ENCODE measurements at regions not wholly inside any gene's neighbourhood (a gene's known extent, or its start where the extent isn't known, plus 50 kb on each side); places are given as distances from the start of the nearest gene placed in this dataset.

DNA sequence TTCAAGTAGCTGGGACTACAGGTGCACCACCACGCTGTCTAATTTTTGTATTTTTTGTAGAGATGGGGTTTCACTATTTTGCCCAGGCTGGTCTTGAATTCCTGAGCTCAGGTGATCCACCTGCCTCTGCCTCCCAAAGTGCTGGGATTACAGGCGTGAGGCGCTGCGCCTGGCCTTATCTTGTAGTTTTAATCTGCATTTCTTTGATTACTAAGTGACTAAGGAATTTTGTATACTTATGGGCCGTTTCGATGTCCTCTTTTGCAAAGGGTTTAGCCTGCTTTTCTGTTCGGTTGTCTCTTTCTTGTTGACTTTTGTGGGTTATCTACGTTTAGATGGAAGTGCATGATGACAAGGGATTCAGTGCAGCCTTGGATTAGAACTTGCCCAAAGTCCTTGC lies 500.6 kb downstream of the QKI start:
- Mint-ChIP-seq H3K27me3 (no peaks in the 10 kb centered on the region), H3K9me3 (no peaks in the 10 kb centered on the region), H3K27ac (no peak overlapping the region), H3K4me1 (no peaks in the 10 kb centered on the region), H3K4me3 (no peak overlapping the region), H3K36me3 (no peaks in the 10 kb centered on the region)
- no peak for DNase-seq

GRCh38 chr6:163913045-163913444 lies 498.5 kb downstream of the QKI start:
- Mint-ChIP-seq H3K4me3 (no peak overlapping the region), H3K9me3 (no peaks in the 10 kb centered on the region), H3K27me3 (no peaks in the 10 kb centered on the region), H3K36me3 (no peaks in the 10 kb centered on the region), H3K4me1 (no peaks in the 10 kb centered on the region), H3K27ac (no peak overlapping the region)
- no peak for DNase-seq

DNA sequence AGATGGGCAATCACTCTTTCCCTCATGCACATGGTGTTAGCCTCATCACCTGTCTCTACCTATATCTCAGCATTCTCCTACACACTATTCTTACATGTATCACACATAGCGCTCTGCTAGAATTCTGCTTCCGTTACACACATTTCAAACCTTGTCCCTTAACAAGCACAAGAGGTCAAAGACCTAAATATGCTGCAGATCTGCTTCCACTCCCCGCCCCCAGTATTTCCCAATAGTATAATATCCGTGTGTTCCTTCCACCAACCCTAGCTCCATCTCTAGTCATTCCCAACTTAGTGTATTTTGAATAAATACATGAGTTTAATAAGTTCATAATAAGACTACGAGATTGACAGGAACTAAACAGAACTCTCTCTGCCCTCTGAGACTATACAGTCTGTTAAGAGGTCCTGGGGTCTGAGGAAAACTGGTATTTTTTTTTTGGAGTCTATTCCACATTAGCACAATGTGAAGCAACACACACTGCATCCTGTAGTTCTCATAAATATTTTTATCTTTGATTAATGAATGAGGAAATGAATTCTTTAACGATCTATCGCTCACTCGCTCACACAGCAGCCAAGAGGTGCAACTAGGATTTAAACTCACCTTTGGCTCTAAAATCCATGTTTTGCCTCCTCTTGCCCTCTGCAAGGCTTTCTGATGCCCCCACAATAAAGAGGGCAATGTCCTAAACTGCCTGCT lies 491.6 kb downstream of the QKI start:
- no peaks in the 10 kb centered on the region for H3K4me1 Mint-ChIP-seq
- no peaks in the 10 kb centered on the region for H3K9me3 Mint-ChIP-seq
- no peaks in the 10 kb centered on the region for H3K36me3 Mint-ChIP-seq
- no peak overlapping the region for H3K4me3 Mint-ChIP-seq
- DNase-seq: no peak
- no peak overlapping the region for H3K27ac Mint-ChIP-seq
- no peaks in the 10 kb centered on the region for H3K27me3 Mint-ChIP-seq

GRCh38 chr6:163904186-163904585 lies 489.7 kb downstream of the QKI start:
- no peaks in the 10 kb centered on the region for H3K4me1 Mint-ChIP-seq
- H3K9me3 Mint-ChIP-seq: no peaks in the 10 kb centered on the region

DNA sequence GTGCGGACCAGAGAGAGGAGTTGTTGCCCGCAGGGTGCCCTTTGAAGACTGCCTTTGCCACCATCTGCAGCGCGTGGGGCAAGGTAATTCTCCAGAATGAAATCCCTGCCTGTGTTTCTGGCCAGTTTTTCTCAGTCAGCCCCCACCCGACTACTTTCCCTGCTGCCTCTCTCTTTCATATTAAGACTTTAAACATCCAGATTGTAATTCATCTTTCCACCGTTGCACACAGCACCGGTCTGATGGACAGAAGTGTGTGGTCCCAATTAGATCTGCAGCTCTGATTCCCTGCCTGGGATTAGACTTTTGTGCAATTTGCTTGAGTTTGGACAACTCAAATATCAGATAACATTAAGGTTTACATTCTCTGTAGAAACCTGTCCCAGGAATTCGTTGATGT lies 489.0 kb downstream of the QKI start:
- no peaks in the 10 kb centered on the region for H3K27me3 Mint-ChIP-seq
- H3K27ac Mint-ChIP-seq: no peak overlapping the region
- H3K4me1 Mint-ChIP-seq: no peaks in the 10 kb centered on the region
- H3K9me3 Mint-ChIP-seq: no peaks in the 10 kb centered on the region
- no peak for DNase-seq
- no peaks in the 10 kb centered on the region for H3K36me3 Mint-ChIP-seq
- no peak overlapping the region for H3K4me3 Mint-ChIP-seq

More at GRCh38 chr6:163904186-163904585, 489.7 kb downstream of the QKI start:
- DNase-seq: no peak
- H3K27ac Mint-ChIP-seq: no peak overlapping the region
- no peaks in the 10 kb centered on the region for H3K27me3 Mint-ChIP-seq
- H3K36me3 Mint-ChIP-seq: no peaks in the 10 kb centered on the region
- H3K4me3 Mint-ChIP-seq: no peak overlapping the region

- H3K36me3 Mint-ChIP-seq: no peaks in the 10 kb centered on the region
- no peak overlapping the region for H3K27ac Mint-ChIP-seq
- no peaks in the 10 kb centered on the region for H3K4me1 Mint-ChIP-seq
- no peaks in the 10 kb centered on the region for H3K9me3 Mint-ChIP-seq
- H3K27me3 Mint-ChIP-seq: no peaks in the 10 kb centered on the region
- DNase-seq: no peak
- no peak overlapping the region for H3K4me3 Mint-ChIP-seq
These were observed 488.5 kb downstream of the QKI start for GRCh38 chr6:163902993-163903392.

- no peak overlapping the region for H3K4me3 Mint-ChIP-seq
- DNase-seq: no peak
- H3K36me3 Mint-ChIP-seq: no peaks in the 10 kb centered on the region
These were observed 487.2 kb downstream of the QKI start for GRCh38 chr6:163901681-163902080.

DNA sequence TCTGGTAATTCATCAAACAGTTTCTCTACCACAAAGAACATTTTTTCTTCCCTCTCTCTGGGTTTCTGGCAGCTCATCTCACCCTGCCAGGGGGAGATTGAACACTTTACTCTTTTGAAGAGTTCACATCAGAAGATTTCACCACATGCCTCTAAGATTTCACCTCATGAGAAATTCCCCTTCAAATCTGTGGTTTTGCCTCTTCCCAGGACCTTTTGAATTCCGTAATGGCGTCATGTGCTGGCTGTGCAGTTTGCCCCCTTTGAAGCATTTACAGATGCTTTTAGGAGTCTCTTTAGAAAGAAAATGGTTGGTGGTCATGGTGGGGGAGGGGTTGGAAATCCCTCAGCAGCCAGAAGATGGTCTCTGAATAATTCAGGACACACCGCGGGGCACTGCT lies 486.1 kb downstream of the QKI start:
- Mint-ChIP-seq H3K9me3 (no peaks in the 10 kb centered on the region), H3K27me3 (no peaks in the 10 kb centered on the region), H3K27ac (no peak overlapping the region), H3K36me3 (no peaks in the 10 kb centered on the region), H3K4me1 (no peaks in the 10 kb centered on the region), H3K4me3 (no peak overlapping the region)
- DNase-seq: no peak

More at GRCh38 chr6:163901681-163902080, 487.2 kb downstream of the QKI start:
- no peak overlapping the region for H3K27ac Mint-ChIP-seq
- H3K9me3 Mint-ChIP-seq: no peaks in the 10 kb centered on the region
- H3K27me3 Mint-ChIP-seq: no peaks in the 10 kb centered on the region
- H3K4me1 Mint-ChIP-seq: no peaks in the 10 kb centered on the region

GRCh38 chr6:163897669-163898068 lies 483.2 kb downstream of the QKI start:
- H3K27ac Mint-ChIP-seq: no peak overlapping the region
- DNase-seq: no peak
- H3K36me3 Mint-ChIP-seq: no peaks in the 10 kb centered on the region
- H3K4me1 Mint-ChIP-seq: no peaks in the 10 kb centered on the region
- H3K9me3 Mint-ChIP-seq: no peaks in the 10 kb centered on the region
- peaks cover 3% of the 10 kb centered on the region for H3K27me3 Mint-ChIP-seq
- H3K4me3 Mint-ChIP-seq: no peak overlapping the region

- peaks cover 3% of the 10 kb centered on the region for H3K27me3 Mint-ChIP-seq
- H3K27ac Mint-ChIP-seq: no peak overlapping the region
- no peak for DNase-seq
- no peaks in the 10 kb centered on the region for H3K9me3 Mint-ChIP-seq
- H3K4me3 Mint-ChIP-seq: no peak overlapping the region
- no peaks in the 10 kb centered on the region for H3K4me1 Mint-ChIP-seq
- H3K36me3 Mint-ChIP-seq: no peaks in the 10 kb centered on the region
These were observed 482.5 kb downstream of the QKI start for GRCh38 chr6:163897030-163897429.

DNA sequence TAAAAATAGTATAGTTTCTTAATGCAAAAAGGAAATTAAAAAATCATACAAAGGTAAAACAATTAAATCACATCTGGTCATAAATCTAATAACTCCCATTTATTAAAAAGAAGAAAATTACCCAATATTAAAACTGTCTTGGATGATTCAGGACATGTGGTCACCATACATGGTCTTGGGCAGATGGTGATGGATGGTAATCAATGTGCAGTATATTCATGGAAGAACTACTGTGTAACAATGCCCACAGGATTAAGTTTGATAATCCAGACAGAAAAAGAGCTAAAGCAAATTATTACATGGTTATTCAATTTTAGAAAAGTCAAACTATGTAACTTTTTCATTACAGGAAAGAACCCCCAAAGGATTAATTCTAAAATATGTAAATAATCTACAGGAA lies 480.6 kb downstream of the QKI start:
- H3K9me3 Mint-ChIP-seq: no peaks in the 10 kb centered on the region
- no peaks in the 10 kb centered on the region for H3K4me1 Mint-ChIP-seq
- DNase-seq: no peak
- no peaks in the 10 kb centered on the region for H3K36me3 Mint-ChIP-seq
- no peak overlapping the region for H3K27ac Mint-ChIP-seq
- H3K4me3 Mint-ChIP-seq: no peak overlapping the region
- peaks cover 3% of the 10 kb centered on the region for H3K27me3 Mint-ChIP-seq

GRCh38 chr6:163893609-163894189 lies 479.2 kb downstream of the QKI start:
- Mint-ChIP-seq H3K27me3 (peaks cover 3% of the 10 kb centered on the region), H3K36me3 (no peaks in the 10 kb centered on the region), H3K4me1 (no peaks in the 10 kb centered on the region), H3K9me3 (no peaks in the 10 kb centered on the region), H3K4me3 (no peak overlapping the region), H3K27ac (no peak overlapping the region)
- no peak for DNase-seq

DNA sequence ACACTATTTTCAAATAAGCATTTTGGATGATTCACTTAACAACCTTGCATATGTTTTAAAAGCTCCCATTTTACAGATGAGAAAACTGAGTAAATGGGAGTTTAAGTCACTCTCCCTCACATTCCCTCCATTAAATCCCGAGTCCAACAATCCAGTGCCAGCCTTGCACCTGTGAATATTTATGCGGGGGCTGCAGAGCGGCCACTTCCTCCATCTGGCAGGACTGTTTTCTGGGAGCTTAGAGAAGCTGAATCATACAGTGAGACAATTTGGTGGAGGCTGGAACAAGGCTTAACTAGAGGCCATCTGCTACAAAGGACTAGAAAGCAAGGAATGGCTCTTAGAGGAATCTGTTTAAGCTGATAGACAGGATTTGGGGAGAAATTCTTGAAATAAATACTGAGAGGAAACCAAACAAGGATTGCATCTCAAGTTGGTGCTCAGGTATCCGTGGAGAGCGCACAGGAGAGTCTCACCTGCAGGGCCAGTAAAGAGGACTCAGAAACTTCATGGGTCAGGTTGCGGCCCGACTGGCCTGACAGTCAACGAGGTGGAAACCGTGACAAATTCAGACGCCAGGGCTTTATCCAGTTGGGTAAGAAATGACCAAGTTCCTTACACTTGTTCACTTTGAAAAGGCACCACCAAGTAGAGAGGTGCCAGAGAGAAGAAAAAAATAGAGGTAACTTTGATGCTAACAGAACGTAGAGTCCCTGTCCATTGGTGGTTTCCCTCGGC lies 478.5 kb downstream of the QKI start:
- Mint-ChIP-seq H3K36me3 (no peaks in the 10 kb centered on the region), H3K27ac (no peak overlapping the region), H3K4me3 (no peak overlapping the region), H3K4me1 (no peaks in the 10 kb centered on the region), H3K9me3 (no peaks in the 10 kb centered on the region), H3K27me3 (peaks cover 3% of the 10 kb centered on the region)
- no peak for DNase-seq

GRCh38 chr6:163889904-163890514 lies 475.5 kb downstream of the QKI start:
- Mint-ChIP-seq H3K4me1 (no peaks in the 10 kb centered on the region), H3K27ac (no peak overlapping the region), H3K27me3 (peaks cover 3% of the 10 kb centered on the region), H3K4me3 (no peak overlapping the region), H3K9me3 (no peaks in the 10 kb centered on the region), H3K36me3 (no peaks in the 10 kb centered on the region)
- DNase-seq: no peak

GRCh38 chr6:163888030-163888819 lies 473.7 kb downstream of the QKI start:
- H3K27ac Mint-ChIP-seq: no peak overlapping the region
- no peaks in the 10 kb centered on the region for H3K9me3 Mint-ChIP-seq
- no peaks in the 10 kb centered on the region for H3K36me3 Mint-ChIP-seq
- no peaks in the 10 kb centered on the region for H3K4me1 Mint-ChIP-seq
- H3K4me3 Mint-ChIP-seq: no peak overlapping the region
- H3K27me3 Mint-ChIP-seq: peaks cover 3% of the 10 kb centered on the region
- DNase-seq: no peak

Measured in activated naive CD8-positive, alpha-beta T cell treated with anti-CD3 and anti-CD28 coated beads for 36 hours (primary cell).